Calu3 (cell line): ENCODE measurements at regions not wholly inside any gene's neighbourhood (a gene's known extent, or its start where the extent isn't known, plus 50 kb on each side); places are given as distances from the start of the nearest gene placed in this dataset.

Source experiments
- BruUV-seq: library from RNA; stranded (reverse); fragments of 400-500 nt; replicated peaks from 2 replicates; lab custom pipeline; 2021; lab: Mats Ljungman, UMichigan
- CTCF ChIA-PET: fragments of 300-600 bp; sonication (Branson Sonifier 250); formaldehyde crosslinking; loops from one replicate; lab custom pipeline; 2022; ENCODE audit warnings: antibody characterized with exemption; lab: Charles Lee
- DNase-seq: peaks from one replicate; pipeline ENCODE4 v3.0.0; 2022
- H3K27ac Mint-ChIP-seq: one replicate; pipeline ENCODE4 v1.8.0; 2022; ENCODE audit warnings: mixed read lengths; ENCODE audit not compliant: unreplicated experiment
- H3K27me3 Mint-ChIP-seq: one replicate; pipeline ENCODE4 v1.8.0; 2022; ENCODE audit warnings: mixed read lengths; ENCODE audit not compliant: unreplicated experiment
- H3K36me3 Mint-ChIP-seq: one replicate; pipeline ENCODE4 v1.8.0; 2022; ENCODE audit warnings: mild to moderate bottlenecking, moderate library complexity, mixed read lengths; ENCODE audit not compliant: insufficient read depth, unreplicated experiment
- H3K4me1 Mint-ChIP-seq: one replicate; pipeline ENCODE4 v1.8.0; 2022; ENCODE audit warnings: mild to moderate bottlenecking, low read depth, mixed read lengths; ENCODE audit not compliant: unreplicated experiment
- H3K4me3 Mint-ChIP-seq: one replicate; pipeline ENCODE4 v1.8.0; 2022; ENCODE audit warnings: mild to moderate bottlenecking, low read depth, moderate library complexity, mixed read lengths; ENCODE audit not compliant: unreplicated experiment
- H3K9me3 Mint-ChIP-seq: one replicate; pipeline ENCODE4 v1.8.0; 2022; ENCODE audit warnings: low read depth, mixed read lengths; ENCODE audit not compliant: unreplicated experiment
- intact Hi-C: fragments of 100-400 bp; cut with micrococcal nuclease; formaldehyde crosslinking; loops from one replicate; pipeline ENCODE4 v1.10.0; 2022; ENCODE audit not compliant: unreplicated experiment
- TF ChIP-seq, protein P1 (sequence below): fragments of 200-600 bp; IDR thresholded peaks from one replicate; pipeline ENCODE4 v1.8.0; 2022; ENCODE audit warnings: antibody characterized with exemption; ENCODE audit not compliant: unreplicated experiment

DNA sequence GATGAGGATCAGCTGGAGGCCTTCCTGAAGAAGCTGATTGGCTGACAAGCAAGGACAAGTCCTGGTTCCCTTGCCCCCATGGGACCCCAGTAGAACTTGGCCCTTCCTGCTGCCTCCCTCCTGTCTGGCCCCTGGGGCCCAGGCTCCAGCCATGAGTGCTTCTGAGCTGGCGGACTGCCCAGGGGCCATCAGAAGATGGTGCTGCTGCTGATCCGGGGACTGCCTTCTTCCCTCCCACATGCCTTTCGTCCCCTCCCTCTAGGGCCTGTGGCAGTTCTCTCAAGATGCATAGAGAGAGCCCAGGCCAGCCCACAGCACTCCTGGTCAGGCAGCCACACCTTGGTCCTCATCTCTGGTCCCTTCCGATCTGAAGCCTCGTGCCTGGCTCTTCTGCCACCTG lies 57.9 kb upstream of the PRKACB start:
- Mint-ChIP-seq H3K27me3 (no peaks in the 10 kb centered on the region), H3K9me3 (no peaks in the 10 kb centered on the region), H3K27ac (no peak overlapping the region), H3K36me3 (peaks cover 5% of the 10 kb centered on the region), H3K4me1 (peaks cover 22% of the 10 kb centered on the region), H3K4me3 (no peak overlapping the region)
- intact Hi-C loops, result no loop called here
- BruUV-seq, result no TSS peak
- CTCF ChIA-PET, result no interaction called here
- TF ChIP-seq, protein P1, sequence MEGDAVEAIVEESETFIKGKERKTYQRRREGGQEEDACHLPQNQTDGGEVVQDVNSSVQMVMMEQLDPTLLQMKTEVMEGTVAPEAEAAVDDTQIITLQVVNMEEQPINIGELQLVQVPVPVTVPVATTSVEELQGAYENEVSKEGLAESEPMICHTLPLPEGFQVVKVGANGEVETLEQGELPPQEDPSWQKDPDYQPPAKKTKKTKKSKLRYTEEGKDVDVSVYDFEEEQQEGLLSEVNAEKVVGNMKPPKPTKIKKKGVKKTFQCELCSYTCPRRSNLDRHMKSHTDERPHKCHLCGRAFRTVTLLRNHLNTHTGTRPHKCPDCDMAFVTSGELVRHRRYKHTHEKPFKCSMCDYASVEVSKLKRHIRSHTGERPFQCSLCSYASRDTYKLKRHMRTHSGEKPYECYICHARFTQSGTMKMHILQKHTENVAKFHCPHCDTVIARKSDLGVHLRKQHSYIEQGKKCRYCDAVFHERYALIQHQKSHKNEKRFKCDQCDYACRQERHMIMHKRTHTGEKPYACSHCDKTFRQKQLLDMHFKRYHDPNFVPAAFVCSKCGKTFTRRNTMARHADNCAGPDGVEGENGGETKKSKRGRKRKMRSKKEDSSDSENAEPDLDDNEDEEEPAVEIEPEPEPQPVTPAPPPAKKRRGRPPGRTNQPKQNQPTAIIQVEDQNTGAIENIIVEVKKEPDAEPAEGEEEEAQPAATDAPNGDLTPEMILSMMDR, result no peak
- no peak for DNase-seq

DNA sequence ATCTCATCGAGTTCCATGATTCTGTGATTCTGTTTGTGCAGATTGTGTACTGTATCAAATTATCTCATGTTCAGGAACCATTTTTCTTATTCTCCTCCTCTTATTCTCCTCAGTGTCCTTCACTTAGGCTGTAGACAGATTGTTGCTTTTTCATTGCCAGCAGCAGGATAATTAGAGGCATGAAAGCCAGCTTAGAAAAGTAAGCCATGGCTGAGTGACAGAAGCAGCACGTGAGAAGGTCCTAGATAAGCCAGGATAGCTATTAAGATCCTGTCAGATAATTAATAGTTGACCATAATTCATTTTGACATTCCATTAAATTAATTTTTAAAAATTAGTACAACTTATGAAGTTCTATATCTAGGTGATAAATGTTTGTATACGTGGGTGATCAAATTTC lies 60.8 kb upstream of the PRKACB start:
- no TSS peak for BruUV-seq
- H3K36me3 Mint-ChIP-seq, result peaks cover 6% of the 10 kb centered on the region
- H3K4me3 Mint-ChIP-seq, result no peak overlapping the region
- CTCF ChIA-PET, result no interaction called here
- H3K4me1 Mint-ChIP-seq, result peaks cover 7% of the 10 kb centered on the region
- H3K9me3 Mint-ChIP-seq, result no peaks in the 10 kb centered on the region
- intact Hi-C loops, result no loop called here
- no peak overlapping the region for H3K27ac Mint-ChIP-seq
- TF ChIP-seq, protein P1, result no peak
- H3K27me3 Mint-ChIP-seq, result no peaks in the 10 kb centered on the region
- no peak for DNase-seq

DNA sequence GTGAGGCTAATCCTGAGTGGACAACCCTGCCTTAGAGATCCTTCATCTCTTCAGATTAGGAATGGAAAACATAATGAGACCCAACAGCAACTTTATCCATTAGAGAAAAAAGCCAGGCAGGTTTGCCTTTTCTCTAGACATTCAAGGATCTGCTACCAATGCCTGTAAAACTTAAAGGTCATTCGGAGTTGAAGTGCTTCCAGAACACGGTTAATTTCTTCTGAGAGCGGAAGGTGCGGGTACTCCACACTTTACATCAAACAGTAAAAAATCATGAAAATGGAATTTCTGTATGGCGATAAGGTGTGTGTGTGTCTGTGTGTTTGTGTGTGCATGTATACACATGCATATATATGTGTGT lies 65.2 kb upstream of the PRKACB start:
- intact Hi-C loops, result no loop called here
- BruUV-seq, result no TSS peak
- peaks cover 23% of the 10 kb centered on the region for H3K36me3 Mint-ChIP-seq
- no peaks in the 10 kb centered on the region for H3K9me3 Mint-ChIP-seq
- TF ChIP-seq, protein P1, result no peak
- peaks cover 7% of the 10 kb centered on the region for H3K4me1 Mint-ChIP-seq
- H3K4me3 Mint-ChIP-seq, result peak overlapping the region; percentile 79
- peak overlapping the region; percentile 20 for H3K27ac Mint-ChIP-seq
- DNase-seq, result no peak
- no peaks in the 10 kb centered on the region for H3K27me3 Mint-ChIP-seq
- CTCF ChIA-PET, result no interaction called here

DNA sequence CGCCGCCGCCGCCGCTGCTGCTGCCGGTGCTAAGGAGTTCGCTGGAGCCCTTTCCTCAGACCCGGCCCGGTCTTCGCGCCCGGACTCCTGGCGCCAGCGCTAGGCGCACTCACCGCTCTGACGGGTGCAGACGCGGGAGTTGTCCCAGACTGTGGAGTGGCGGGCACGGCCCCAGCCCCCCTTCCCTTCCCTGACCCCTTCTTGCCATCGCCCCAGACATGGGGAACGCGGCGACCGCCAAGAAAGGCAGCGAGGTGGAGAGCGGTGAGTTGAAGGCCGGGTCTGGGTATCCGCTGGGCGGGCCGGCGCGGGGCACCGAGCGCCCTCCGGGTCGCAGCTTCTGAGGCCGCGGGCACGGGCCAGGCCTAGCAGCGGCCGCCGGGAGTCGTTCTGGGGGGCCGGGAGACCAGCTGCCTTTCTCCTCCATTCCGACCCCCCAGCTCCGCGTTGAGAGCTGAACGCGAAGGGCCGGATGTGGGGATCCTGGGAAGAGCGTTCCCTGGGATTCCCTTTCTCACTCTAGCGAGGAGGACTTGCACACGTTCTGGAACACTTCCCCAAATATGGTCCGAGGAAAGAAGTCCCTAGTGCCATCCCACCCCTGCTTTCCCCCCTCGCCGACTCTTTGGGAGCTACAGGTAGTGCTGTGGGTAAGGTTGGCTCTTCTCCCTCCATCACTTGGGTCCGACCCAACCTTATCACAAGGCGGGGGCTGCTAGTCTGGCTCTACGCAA lies 65.8 kb upstream of the PRKACB start:
- no peaks in the 10 kb centered on the region for H3K9me3 Mint-ChIP-seq
- peak overlapping the region; percentile 20 for H3K27ac Mint-ChIP-seq
- BruUV-seq, result no TSS peak
- H3K4me1 Mint-ChIP-seq, result peaks cover 7% of the 10 kb centered on the region
- no peaks in the 10 kb centered on the region for H3K27me3 Mint-ChIP-seq
- peaks cover 23% of the 10 kb centered on the region for H3K36me3 Mint-ChIP-seq
- TF ChIP-seq, protein P1, result no peak
- intact Hi-C loops, result no loop called here
- DNase-seq, result no peak
- H3K4me3 Mint-ChIP-seq, result peak overlapping the region; percentile 79
- CTCF ChIA-PET, result no interaction called here
